A673 (cell line): ENCODE measurements at regions not wholly inside any gene's neighbourhood (a gene's known extent, or its start where the extent isn't known, plus 50 kb on each side); places are given as distances from the start of the nearest gene placed in this dataset.
"Not testable (repeated sequence)": the region's sequence is repeated elsewhere in the genome, so short reads cannot be mapped to it uniquely, and the experiment has no call there.

Experiments
- EZH2 ChIP-seq: fragments of 200-600 bp; sonication (generic); IDR thresholded peaks from 2 replicates; pipeline ENCODE4 v1.6.1; 2017; ENCODE audit warnings: borderline replicate concordance, low read depth, mild to moderate bottlenecking, mixed read lengths, antibody characterized with exemption, low read length; ENCODE audit not compliant: poor library complexity, severe bottlenecking
- TF ChIP-seq, protein P1 (sequence below): fragments of 300-800, 200-600 bp; sonication (generic); conservative IDR thresholded peaks from 2 replicates; pipeline ENCODE4 v1.5.1; 2017; ENCODE audit warnings: low read depth, mild to moderate bottlenecking, antibody characterized with exemption, low read length, moderate library complexity, mixed read lengths

DNA sequence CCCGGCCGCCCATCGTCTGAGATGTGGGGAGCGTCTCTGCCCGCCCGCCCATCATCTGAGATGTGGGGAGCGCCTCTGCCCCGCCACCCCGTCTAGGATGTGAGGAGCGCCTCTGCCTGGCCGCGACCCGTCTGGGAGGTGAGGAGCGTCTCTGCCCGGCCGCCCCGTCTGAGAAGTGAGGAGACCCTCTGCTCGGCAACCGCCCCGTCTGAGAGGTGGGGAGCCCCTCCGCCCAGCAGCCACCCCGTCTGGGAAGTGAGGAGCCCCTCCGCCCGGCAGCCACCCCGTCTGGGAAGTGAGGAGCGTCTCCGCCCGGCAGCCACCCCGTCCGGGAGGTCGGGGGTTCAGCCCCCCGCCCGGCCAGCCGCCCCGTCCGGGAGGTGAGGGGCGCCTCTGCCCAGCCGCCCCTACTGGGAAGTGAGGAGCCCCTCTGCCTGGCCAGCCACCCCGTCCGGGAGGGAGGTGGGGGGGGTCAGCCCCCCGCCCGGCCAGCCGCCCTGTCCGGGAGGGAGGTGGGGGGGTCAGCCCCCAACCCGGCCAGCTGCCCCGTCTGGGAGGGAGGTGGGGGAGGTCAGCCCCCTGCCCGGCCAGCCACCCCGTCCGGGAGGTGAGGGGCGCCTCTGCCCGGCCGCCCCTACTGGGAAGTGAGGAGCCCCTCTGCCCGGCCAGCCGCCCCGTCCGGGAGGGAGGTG, 54.9 kb upstream of the CACHD1 start:
- TF ChIP-seq, protein P1, sequence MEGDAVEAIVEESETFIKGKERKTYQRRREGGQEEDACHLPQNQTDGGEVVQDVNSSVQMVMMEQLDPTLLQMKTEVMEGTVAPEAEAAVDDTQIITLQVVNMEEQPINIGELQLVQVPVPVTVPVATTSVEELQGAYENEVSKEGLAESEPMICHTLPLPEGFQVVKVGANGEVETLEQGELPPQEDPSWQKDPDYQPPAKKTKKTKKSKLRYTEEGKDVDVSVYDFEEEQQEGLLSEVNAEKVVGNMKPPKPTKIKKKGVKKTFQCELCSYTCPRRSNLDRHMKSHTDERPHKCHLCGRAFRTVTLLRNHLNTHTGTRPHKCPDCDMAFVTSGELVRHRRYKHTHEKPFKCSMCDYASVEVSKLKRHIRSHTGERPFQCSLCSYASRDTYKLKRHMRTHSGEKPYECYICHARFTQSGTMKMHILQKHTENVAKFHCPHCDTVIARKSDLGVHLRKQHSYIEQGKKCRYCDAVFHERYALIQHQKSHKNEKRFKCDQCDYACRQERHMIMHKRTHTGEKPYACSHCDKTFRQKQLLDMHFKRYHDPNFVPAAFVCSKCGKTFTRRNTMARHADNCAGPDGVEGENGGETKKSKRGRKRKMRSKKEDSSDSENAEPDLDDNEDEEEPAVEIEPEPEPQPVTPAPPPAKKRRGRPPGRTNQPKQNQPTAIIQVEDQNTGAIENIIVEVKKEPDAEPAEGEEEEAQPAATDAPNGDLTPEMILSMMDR = not testable (repeated sequence)
- not testable (repeated sequence) for TF ChIP-seq EZH2
